ENCODE measurements at regions not wholly inside any gene's neighbourhood (a gene's known extent, or its start where the extent isn't known, plus 50 kb on each side); places are given as distances from the start of the nearest gene placed in this dataset.
A peak's percentile ranks its signal among the peaks of the same experiment; 100 is the strongest.

DNA sequence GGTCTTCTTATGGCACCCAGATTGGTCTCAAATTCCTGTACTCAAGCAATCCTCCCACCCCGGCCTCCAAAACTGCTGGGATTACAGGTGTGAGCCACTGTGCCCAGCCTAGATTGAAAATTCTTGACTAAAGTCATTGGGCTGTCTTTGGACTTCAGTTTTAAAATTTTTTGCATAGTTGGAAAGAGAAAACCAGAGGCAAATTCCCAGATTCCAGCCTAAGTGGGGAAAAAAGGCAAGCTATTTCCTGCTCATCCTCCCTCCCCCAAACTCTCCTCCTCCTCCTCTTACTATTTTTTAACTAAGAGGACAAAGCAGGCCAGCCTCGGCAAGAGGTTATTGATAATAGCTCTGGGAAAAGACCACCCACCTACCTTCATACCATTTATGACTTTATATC is 78.6 kb upstream of the CLMP start:
- TF ChIP-seq SUZ12 (IDR thresholded peaks at IDR 0.05; ENCODE audit: extremely low read depth, insufficient read depth, insufficient read length) (no peak), ZNF274 (IDR thresholded peaks at IDR 0.05; ENCODE audit: low read depth, low read length) (no peak), YY1 (IDR thresholded peaks at IDR 0.05; ENCODE audit: insufficient read depth, insufficient read length) (no peak)
- H3K9me3 ChIP-seq (ENCODE audit: insufficient read depth, low read length): no peaks in the 10 kb centered on the region
- H3K9ac ChIP-seq (ENCODE audit: insufficient read length, low read depth): no peak overlapping the region
- no peak for DNase-seq (ENCODE audit: low read depth, low spot score)
- H3K36me3 ChIP-seq (ENCODE audit: insufficient read depth, insufficient read length, low read length): no peaks in the 10 kb centered on the region
- no peaks in the 10 kb centered on the region for H3K4me1 ChIP-seq (ENCODE audit: insufficient read depth, insufficient read length)
- no peaks in the 10 kb centered on the region for H3K27me3 ChIP-seq (ENCODE audit: insufficient read depth, insufficient read length)
- no peak overlapping the region for H3K4me3 ChIP-seq (ENCODE audit: insufficient read length, low read depth)

DNA sequence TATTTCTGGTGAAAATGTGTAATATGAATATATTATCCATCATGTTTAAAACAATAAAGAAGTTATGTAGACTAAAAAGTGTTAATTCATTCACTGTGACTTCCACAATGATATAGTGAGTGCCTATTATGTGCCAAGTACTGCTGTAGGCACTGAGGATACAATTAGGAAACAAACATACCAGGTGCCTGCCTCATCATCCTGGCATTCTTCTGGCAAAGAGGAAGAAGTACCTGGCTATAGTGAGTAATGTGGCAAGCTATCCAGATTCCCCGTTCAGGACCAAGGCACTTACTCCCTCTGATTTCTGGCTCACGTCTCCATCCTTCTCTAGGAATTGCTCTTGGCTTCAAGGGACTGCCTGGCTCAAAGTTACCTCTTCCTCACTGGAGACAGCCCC is 77.5 kb upstream of the CLMP start:
- Histone ChIP-seq H3K27me3 (ENCODE audit: insufficient read depth, insufficient read length) (no peaks in the 10 kb centered on the region), H3K9me3 (ENCODE audit: insufficient read depth, low read length) (no peaks in the 10 kb centered on the region), H3K4me1 (ENCODE audit: insufficient read depth, insufficient read length) (no peaks in the 10 kb centered on the region), H3K36me3 (ENCODE audit: insufficient read depth, insufficient read length, low read length) (no peaks in the 10 kb centered on the region), H3K9ac (ENCODE audit: insufficient read length, low read depth) (no peak overlapping the region), H3K4me3 (ENCODE audit: insufficient read length, low read depth) (no peak overlapping the region)
- DNase-seq (ENCODE audit: low read depth, low spot score): no peak
- TF ChIP-seq ZNF274 (IDR thresholded peaks at IDR 0.05; ENCODE audit: low read depth, low read length): no peak
- TF ChIP-seq SUZ12 (IDR thresholded peaks at IDR 0.05; ENCODE audit: extremely low read depth, insufficient read depth, insufficient read length): no peak
- TF ChIP-seq YY1 (IDR thresholded peaks at IDR 0.05; ENCODE audit: insufficient read depth, insufficient read length): no peak

DNA sequence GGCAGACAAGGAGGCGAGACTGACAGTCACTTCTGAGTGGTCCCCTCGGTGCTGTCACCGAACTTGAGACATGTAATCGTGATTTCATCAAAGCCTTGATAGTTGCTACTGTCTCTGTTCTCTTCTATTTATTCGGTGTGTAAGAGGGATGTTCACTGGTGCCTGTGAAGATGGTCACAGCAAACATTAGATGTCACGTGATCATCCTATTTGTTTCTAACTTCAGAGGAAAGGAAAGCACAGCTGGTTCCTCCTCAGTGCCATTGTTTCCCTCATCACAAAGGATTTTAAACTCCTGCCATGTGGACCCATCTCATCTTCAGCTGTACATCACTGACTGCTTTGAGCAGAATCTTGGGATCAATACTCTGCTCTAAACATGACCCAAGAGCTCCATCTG is 73.1 kb upstream of the CLMP start:
- H3K36me3 ChIP-seq (ENCODE audit: insufficient read depth, insufficient read length, low read length): no peaks in the 10 kb centered on the region
- TF ChIP-seq ZNF274 (IDR thresholded peaks at IDR 0.05; ENCODE audit: low read depth, low read length) (no peak), SUZ12 (IDR thresholded peaks at IDR 0.05; ENCODE audit: extremely low read depth, insufficient read depth, insufficient read length) (no peak), YY1 (IDR thresholded peaks at IDR 0.05; ENCODE audit: insufficient read depth, insufficient read length) (no peak)
- peaks cover 3% of the 10 kb centered on the region for H3K4me1 ChIP-seq (ENCODE audit: insufficient read depth, insufficient read length)
- H3K27me3 ChIP-seq (ENCODE audit: insufficient read depth, insufficient read length): peaks cover 12% of the 10 kb centered on the region
- no peak overlapping the region for H3K9ac ChIP-seq (ENCODE audit: insufficient read length, low read depth)
- H3K4me3 ChIP-seq (ENCODE audit: insufficient read length, low read depth): no peak overlapping the region
- H3K9me3 ChIP-seq (ENCODE audit: insufficient read depth, low read length): no peaks in the 10 kb centered on the region
- no peak for DNase-seq (ENCODE audit: low read depth, low spot score)

DNA sequence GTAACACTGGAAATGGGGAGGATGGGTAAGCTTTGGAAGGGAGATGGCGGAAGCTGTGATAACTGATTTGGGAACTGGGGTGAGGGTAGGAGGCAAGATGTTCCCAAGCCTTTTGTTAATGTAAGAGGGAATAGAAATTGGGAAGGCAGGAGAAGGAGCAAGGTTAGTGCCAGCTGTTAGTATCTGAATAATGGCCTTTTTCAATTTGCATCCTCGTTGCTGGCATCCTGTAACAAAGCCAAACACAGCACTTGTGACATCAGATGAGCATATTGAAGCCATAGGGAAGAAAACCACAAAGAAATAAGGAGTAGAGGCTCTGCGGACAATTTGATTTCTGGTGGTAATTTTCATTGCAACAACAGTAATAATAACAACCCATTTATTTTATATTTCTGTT is 70.9 kb upstream of the CLMP start:
- DNase-seq (ENCODE audit: low read depth, low spot score): no peak
- no peak overlapping the region for H3K9ac ChIP-seq (ENCODE audit: insufficient read length, low read depth)
- no peak for TF ChIP-seq YY1 (IDR thresholded peaks at IDR 0.05; ENCODE audit: insufficient read depth, insufficient read length)
- TF ChIP-seq SUZ12 (IDR thresholded peaks at IDR 0.05; ENCODE audit: extremely low read depth, insufficient read depth, insufficient read length): no peak
- no peak for TF ChIP-seq ZNF274 (IDR thresholded peaks at IDR 0.05; ENCODE audit: low read depth, low read length)

DNA sequence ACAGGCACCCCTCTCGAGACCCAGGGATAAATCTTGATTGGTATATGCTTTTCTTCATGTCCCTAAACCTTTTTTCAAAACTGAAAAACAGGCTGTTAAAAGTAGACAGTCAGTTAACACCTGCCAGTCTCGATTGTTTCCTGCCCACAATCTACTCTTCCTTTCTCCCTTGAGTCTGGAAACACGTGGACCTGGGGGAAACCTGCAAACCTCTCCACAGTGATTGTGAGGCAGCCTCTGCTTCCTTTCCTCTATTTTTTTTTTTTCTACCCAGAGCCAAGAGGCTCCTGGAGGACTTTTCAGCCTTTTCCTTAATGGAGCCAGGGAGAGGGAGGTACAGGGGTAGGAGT is 69.4 kb upstream of the CLMP start:
- TF ChIP-seq YY1 (IDR thresholded peaks at IDR 0.05; ENCODE audit: insufficient read depth, insufficient read length): no peak
- TF ChIP-seq ZNF274 (IDR thresholded peaks at IDR 0.05; ENCODE audit: low read depth, low read length): no peak
- no peak for TF ChIP-seq SUZ12 (IDR thresholded peaks at IDR 0.05; ENCODE audit: extremely low read depth, insufficient read depth, insufficient read length)
- no peak overlapping the region for H3K9ac ChIP-seq (ENCODE audit: insufficient read length, low read depth)
- DNase-seq (ENCODE audit: low read depth, low spot score): no peak
- no peak overlapping the region for H3K4me3 ChIP-seq (ENCODE audit: insufficient read length, low read depth)
- peaks cover 3% of the 10 kb centered on the region for H3K4me1 ChIP-seq (ENCODE audit: insufficient read depth, insufficient read length)
- peaks cover 6% of the 10 kb centered on the region; the same call in 1 of the 2 replicates for H3K9me3 ChIP-seq (ENCODE audit: insufficient read depth, low read length)
- H3K36me3 ChIP-seq (ENCODE audit: insufficient read depth, insufficient read length, low read length): no peaks in the 10 kb centered on the region
- H3K27me3 ChIP-seq (ENCODE audit: insufficient read depth, insufficient read length): peaks cover 12% of the 10 kb centered on the region

More for the DNA sequence above, 70.9 kb upstream of the CLMP start:
- H3K4me1 ChIP-seq (ENCODE audit: insufficient read depth, insufficient read length): peaks cover 3% of the 10 kb centered on the region
- peaks cover 12% of the 10 kb centered on the region for H3K27me3 ChIP-seq (ENCODE audit: insufficient read depth, insufficient read length)
- no peaks in the 10 kb centered on the region for H3K9me3 ChIP-seq (ENCODE audit: insufficient read depth, low read length)
- no peaks in the 10 kb centered on the region for H3K36me3 ChIP-seq (ENCODE audit: insufficient read depth, insufficient read length, low read length)
- H3K4me3 ChIP-seq (ENCODE audit: insufficient read length, low read depth): no peak overlapping the region

DNA sequence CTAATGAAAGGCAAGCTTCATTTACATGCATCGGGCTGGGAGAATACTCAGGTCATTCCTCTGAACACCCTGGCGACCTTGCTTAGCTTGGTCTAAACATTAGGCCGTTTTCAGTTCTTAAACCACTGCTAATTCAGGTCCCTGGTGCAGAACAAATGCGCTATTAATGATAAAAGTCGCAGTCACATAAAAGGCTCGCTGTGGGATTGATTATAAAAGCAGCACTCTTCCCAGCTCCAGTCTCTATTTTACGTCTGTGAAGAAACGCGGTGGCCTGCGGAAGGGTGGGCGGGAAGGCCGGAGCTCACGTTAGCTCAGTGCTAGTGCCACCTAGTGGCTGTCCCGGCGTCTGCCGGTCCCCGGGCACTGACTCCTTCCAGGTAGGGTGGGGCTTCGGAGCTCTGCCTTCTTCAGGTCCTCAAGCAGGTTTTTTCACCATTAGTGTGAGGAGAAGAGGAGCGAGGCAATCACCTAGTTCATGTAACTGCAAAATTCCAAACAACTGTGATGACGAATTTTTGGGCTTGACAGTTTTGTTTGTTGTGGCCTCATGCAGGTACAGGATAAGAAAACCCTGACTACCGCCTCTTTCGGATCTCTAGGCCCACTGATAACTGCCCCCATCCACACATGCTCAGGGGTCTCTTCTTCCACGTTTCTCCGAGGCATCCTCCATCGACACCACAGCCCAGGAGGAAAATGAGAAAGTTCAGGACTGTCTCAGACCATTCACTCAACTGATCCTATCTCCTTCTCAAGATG is 66.5 kb upstream of the CLMP start:
- peaks cover 12% of the 10 kb centered on the region for H3K27me3 ChIP-seq (ENCODE audit: insufficient read depth, insufficient read length)
- H3K4me3 ChIP-seq (ENCODE audit: insufficient read length, low read depth): no peak overlapping the region
- H3K9me3 ChIP-seq (ENCODE audit: insufficient read depth, low read length): peaks cover 27% of the 10 kb centered on the region
- no peaks in the 10 kb centered on the region for H3K36me3 ChIP-seq (ENCODE audit: insufficient read depth, insufficient read length, low read length)
- peak; percentile 84 for DNase-seq (ENCODE audit: low read depth, low spot score)
- H3K4me1 ChIP-seq (ENCODE audit: insufficient read depth, insufficient read length): peaks cover 3% of the 10 kb centered on the region
- no peak overlapping the region for H3K9ac ChIP-seq (ENCODE audit: insufficient read length, low read depth)
- no peak for TF ChIP-seq ZNF274 (IDR thresholded peaks at IDR 0.05; ENCODE audit: low read depth, low read length)
- TF ChIP-seq SUZ12 (IDR thresholded peaks at IDR 0.05; ENCODE audit: extremely low read depth, insufficient read depth, insufficient read length): no peak

DNA sequence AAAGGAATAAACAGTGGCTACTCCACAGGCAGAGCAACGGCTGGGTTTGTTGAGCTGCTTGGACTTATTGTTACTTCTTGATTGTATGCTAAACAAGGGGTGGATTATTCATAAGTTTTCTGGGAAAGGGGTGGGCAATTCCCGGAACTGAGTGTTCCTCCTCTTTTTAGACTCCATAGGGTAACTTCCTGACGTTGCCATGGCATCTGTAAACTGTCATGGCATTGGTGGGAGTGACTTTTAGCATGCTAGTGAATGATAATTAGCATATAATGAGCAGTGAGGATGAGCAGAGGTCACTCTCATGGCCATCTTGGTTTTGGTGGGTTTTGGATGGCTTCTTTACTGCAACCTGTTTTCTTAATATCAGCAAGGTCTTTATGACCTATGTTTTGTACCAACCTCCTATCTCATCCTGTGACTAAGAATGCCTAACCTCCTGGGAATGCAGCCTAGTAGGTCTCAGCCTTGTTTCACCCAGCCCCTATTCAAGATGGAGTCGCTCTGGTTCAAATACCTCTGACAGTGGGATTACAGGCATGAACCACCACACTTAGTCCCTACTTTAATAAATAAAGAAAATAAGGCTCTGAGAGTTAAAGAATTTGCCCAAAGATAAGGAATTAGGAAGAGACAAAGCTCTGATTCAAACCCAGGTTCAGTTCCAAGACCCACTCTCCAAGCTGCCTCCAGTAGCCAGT is 65.6 kb upstream of the CLMP start:
- H3K4me3 ChIP-seq (ENCODE audit: insufficient read length, low read depth): no peak overlapping the region
- DNase-seq (ENCODE audit: low read depth, low spot score): no peak
- no peaks in the 10 kb centered on the region for H3K4me1 ChIP-seq (ENCODE audit: insufficient read depth, insufficient read length)
- no peak for TF ChIP-seq SUZ12 (IDR thresholded peaks at IDR 0.05; ENCODE audit: extremely low read depth, insufficient read depth, insufficient read length)
- TF ChIP-seq YY1 (IDR thresholded peaks at IDR 0.05; ENCODE audit: insufficient read depth, insufficient read length): no peak
- TF ChIP-seq ZNF274 (IDR thresholded peaks at IDR 0.05; ENCODE audit: low read depth, low read length): no peak
- no peaks in the 10 kb centered on the region for H3K36me3 ChIP-seq (ENCODE audit: insufficient read depth, insufficient read length, low read length)
- peaks cover 27% of the 10 kb centered on the region for H3K9me3 ChIP-seq (ENCODE audit: insufficient read depth, low read length)
- no peak overlapping the region for H3K9ac ChIP-seq (ENCODE audit: insufficient read length, low read depth)
- peaks cover 10% of the 10 kb centered on the region for H3K27me3 ChIP-seq (ENCODE audit: insufficient read depth, insufficient read length)

All from NT2/D1 (cell line).